BJ (cell line): ENCODE measurements at regions not wholly inside any gene's neighbourhood (a gene's known extent, or its start where the extent isn't known, plus 50 kb on each side); places are given as distances from the start of the nearest gene placed in this dataset.
"Not testable (repeated sequence)": the region's sequence is repeated elsewhere in the genome, so short reads cannot be mapped to it uniquely, and the experiment has no call there.

Experiments used
- CTCF ChIA-PET: fragments of 350-600 bp; formaldehyde crosslinking; extraction: SDS; loops from one replicate; lab custom pipeline; 2021; ENCODE audit warnings: antibody characterized with exemption, inconsistent platforms; lab: Yijun Ruan, JAX
- POLR2A ChIA-PET: fragments of 300-600 bp; sonication (Branson Sonifier 250); formaldehyde crosslinking; extraction: SDS; loops from one replicate; lab custom pipeline; 2021; ENCODE audit warnings: antibody characterized with exemption; lab: Charles Lee
- DNase-seq: peaks from one replicate; pipeline ENCODE4 v3.0.0-alpha.2; 2011; ENCODE audit warnings: low read depth
- H3K27me3 ChIP-seq: 2 replicates; pipeline ENCODE4 v1.6.0; 2011; ENCODE audit warnings: low read length; ENCODE audit not compliant: control insufficient read depth, insufficient read depth
- H3K36me3 ChIP-seq: 2 replicates; pipeline ENCODE4 v1.5.1; 2011; ENCODE audit warnings: low read length; ENCODE audit not compliant: control insufficient read depth, insufficient read depth
- H3K4me3 ChIP-seq: 2 replicates; pipeline ENCODE4 v1.5.1; 2011; ENCODE audit warnings: low read depth, mild to moderate bottlenecking, control low read depth, low read length
- TF ChIP-seq, protein P1 (sequence below): IDR thresholded peaks from 2 replicates; pipeline ENCODE4 v1.5.1; 2011; ENCODE audit warnings: low read depth, mild to moderate bottlenecking, control low read depth, inconsistent platforms, low read length, moderate library complexity; ENCODE audit not compliant: insufficient read depth

GRCh38 chr3:191901741-191902140, 440.8 kb downstream of the PYDC2 start:
- no peak for DNase-seq
- ChIA-PET CTCF (no interaction called here), POLR2A (no interaction called here)
- Histone ChIP-seq H3K27me3 (no peaks in the 10 kb centered on the region), H3K36me3 (no peaks in the 10 kb centered on the region), H3K4me3 (no peak overlapping the region)
- TF ChIP-seq, protein P1, sequence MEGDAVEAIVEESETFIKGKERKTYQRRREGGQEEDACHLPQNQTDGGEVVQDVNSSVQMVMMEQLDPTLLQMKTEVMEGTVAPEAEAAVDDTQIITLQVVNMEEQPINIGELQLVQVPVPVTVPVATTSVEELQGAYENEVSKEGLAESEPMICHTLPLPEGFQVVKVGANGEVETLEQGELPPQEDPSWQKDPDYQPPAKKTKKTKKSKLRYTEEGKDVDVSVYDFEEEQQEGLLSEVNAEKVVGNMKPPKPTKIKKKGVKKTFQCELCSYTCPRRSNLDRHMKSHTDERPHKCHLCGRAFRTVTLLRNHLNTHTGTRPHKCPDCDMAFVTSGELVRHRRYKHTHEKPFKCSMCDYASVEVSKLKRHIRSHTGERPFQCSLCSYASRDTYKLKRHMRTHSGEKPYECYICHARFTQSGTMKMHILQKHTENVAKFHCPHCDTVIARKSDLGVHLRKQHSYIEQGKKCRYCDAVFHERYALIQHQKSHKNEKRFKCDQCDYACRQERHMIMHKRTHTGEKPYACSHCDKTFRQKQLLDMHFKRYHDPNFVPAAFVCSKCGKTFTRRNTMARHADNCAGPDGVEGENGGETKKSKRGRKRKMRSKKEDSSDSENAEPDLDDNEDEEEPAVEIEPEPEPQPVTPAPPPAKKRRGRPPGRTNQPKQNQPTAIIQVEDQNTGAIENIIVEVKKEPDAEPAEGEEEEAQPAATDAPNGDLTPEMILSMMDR = no peak

DNA sequence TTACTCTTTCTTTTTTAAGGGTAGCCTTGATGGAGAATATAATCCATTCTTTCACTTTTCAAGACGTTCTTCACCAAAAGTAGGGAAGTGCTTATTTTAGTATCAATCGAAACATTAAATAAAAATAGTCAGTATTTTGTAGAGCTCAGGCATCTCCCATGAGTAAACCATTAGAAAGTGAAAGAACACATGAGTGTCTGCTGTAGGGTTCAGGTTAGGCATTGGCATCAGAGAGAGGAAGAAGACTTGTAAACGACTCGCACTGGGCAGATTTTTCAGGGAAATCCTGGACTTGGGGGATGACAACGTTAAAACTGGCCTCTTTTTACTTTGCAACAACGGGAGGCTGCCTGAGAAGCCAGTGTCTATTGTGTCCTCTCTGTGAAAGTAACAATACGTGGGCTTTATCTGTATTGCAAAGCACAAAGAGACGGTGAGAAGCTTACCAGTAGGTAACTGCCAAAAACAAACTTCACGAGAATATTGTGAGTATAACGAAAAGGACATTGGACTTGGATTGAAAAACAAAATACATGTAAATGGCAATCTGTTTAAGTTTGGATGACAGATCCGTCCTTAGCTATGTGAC, 451.7 kb downstream of the PYDC2 start:
- ChIA-PET CTCF (no interaction called here), POLR2A (no interaction called here)
- Histone ChIP-seq H3K27me3 (no peaks in the 10 kb centered on the region), H3K36me3 (no peaks in the 10 kb centered on the region), H3K4me3 (no peak overlapping the region)
- DNase-seq = no peak
- TF ChIP-seq, protein P1 = no peak

DNA sequence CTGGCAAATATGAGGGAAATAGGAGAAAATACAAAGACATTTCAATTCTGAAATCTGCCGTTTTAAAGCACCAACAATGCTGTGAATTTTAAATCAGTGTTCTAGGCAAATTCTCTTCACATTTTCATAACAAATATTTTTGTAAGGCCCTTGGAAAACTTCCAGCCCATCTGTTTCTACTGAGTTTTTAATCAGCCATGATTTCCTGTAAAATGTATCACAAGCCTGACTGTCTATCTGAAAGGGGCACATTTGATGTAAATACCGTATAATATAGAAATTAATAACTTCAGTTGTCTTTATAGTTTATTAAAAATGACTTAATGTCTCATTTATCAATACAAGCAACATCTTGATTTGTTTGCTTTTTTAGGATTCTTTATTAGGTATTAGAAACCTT, 454.7 kb downstream of the PYDC2 start:
- H3K4me3 ChIP-seq = no peak overlapping the region
- ChIA-PET POLR2A (no interaction called here), CTCF (no interaction called here)
- DNase-seq = no peak
- TF ChIP-seq, protein P1 = no peak
- H3K27me3 ChIP-seq = no peaks in the 10 kb centered on the region
- no peaks in the 10 kb centered on the region for H3K36me3 ChIP-seq

GRCh38 chr3:191919491-191920026, 458.6 kb downstream of the PYDC2 start:
- POLR2A ChIA-PET = no interaction called here
- CTCF ChIA-PET = no interaction called here
- TF ChIP-seq, protein P1 = no peak
- DNase-seq = no peak
- Histone ChIP-seq H3K4me3 (no peak overlapping the region), H3K27me3 (no peaks in the 10 kb centered on the region), H3K36me3 (no peaks in the 10 kb centered on the region)

GRCh38 chr3:191922570-191922969, 461.6 kb downstream of the PYDC2 start:
- no peak for DNase-seq
- no peaks in the 10 kb centered on the region for H3K36me3 ChIP-seq
- TF ChIP-seq, protein P1 = no peak
- ChIA-PET POLR2A (no interaction called here), CTCF (no interaction called here)
- H3K4me3 ChIP-seq = no peak overlapping the region
- no peaks in the 10 kb centered on the region for H3K27me3 ChIP-seq

DNA sequence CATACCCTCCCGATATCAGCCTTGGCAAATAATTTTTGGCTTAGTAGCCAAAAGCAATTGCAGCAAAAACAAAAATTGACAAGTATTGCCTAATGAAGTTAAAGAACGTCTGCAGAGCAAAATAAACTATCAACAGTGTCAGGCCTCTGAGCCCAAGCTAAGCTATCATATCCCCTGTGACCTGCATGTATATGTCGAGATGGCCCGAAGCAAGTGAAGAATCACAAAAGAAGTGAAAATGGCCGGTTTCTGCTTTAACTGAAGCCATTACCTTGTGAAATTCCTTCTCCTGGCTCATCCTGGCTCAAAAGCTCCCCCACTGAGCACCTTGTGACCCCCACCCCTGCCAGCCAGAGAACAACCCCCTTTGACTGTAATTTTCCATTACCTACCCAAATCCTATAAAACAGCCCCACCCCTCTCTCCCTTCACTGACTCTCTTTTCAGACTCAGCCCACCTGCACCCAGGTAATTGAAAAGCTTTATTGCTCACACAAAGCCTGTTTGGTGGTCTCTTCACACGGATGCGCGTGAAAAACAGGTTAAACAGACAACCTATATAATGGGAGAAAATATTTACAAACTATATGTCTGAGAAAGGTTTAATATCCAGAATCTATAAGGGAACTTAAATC, 466.3 kb downstream of the PYDC2 start:
- DNase-seq, H3K27me3 ChIP-seq, CTCF ChIA-PET, POLR2A ChIA-PET, H3K4me3 ChIP-seq, H3K36me3 ChIP-seq: not testable (repeated sequence)

GRCh38 chr3:191927998-191928397, 467.0 kb downstream of the PYDC2 start:
- DNase-seq, CTCF ChIA-PET, H3K4me3 ChIP-seq, H3K27me3 ChIP-seq, H3K36me3 ChIP-seq, POLR2A ChIA-PET: not testable (repeated sequence)
